ENCODE measurements at regions not wholly inside any gene's neighbourhood (a gene's known extent, or its start where the extent isn't known, plus 50 kb on each side); places are given as distances from the start of the nearest gene placed in this dataset.

DNA sequence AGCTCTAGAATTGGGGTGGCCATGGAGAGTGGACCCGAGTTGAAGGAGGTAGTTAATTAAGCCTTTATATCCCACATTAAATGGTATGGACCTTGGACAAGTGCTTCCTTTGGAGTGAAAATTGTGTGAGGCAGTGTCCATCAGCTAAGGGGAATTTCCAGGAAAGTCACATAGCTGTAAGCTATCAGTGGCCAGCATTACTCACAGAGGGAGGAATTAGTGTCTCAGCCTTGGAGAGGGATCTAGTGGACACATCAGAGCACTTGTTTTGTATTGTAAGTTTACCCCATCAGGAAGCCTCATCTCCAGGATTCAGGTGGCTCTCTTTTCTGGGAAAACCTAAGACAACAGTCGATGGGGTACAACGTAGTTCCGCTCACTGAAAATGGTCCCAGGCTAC, 416.7 kb downstream of the TFEC start:
- TF ChIP-seq CHD1 (IDR thresholded peaks at IDR 0.05; ENCODE audit: low read depth, low read length), result no peak
- TF ChIP-seq MAZ (IDR thresholded peaks at IDR 0.05; ENCODE audit: borderline replicate concordance, low read depth, low read length), result no peak
- TF ChIP-seq MXI1 (IDR thresholded peaks at IDR 0.05; ENCODE audit: borderline replicate concordance, low read depth, low read length), result no peak
- Histone ChIP-seq H3K9ac (ENCODE audit: low read depth, low read length) (no peak overlapping the region), H3K14ac (replicated peaks; ENCODE audit: low read depth, low read length) (no peak overlapping the region), H2AK5ac (ENCODE audit: low read depth, low read length) (no peak overlapping the region), H3K4me2 (ENCODE audit: low read depth, low read length) (no peak overlapping the region), H4K5ac (ENCODE audit: low read depth, low read length) (no peak overlapping the region), H4K20me1 (ENCODE audit: insufficient read depth, low read length) (no peaks in the 10 kb centered on the region), H2BK120ac (ENCODE audit: low read depth, low read length) (no peak overlapping the region), H2AK9ac (replicated peaks; ENCODE audit: low read depth, low read length, poor library complexity) (no peak overlapping the region), H3K4me3 (ENCODE audit: insufficient read depth, low read depth, low read length) (no peak overlapping the region), H3K23ac (ENCODE audit: low read depth, low read length) (no peak overlapping the region), H3K4me1 (ENCODE audit: control insufficient read depth, insufficient read depth, low read length) (peaks cover 4% of the 10 kb centered on the region; the same call in 1 of the 2 replicates), H3K9me1 (ENCODE audit: insufficient read depth, low read length) (peaks cover 2% of the 10 kb centered on the region; the same call in 1 of the 2 replicates), H3K18ac (ENCODE audit: low read depth, low read length) (no peak overlapping the region; the same call in 1 of the 2 replicates), H3K9me3 (ENCODE audit: control insufficient read depth, insufficient read depth, low read length) (no peaks in the 10 kb centered on the region), H3K36me3 (ENCODE audit: control insufficient read depth, insufficient read depth, low read length) (no peaks in the 10 kb centered on the region), H3K56ac (ENCODE audit: extremely low read depth, insufficient read depth, low read length) (no peak overlapping the region), H4K8ac (ENCODE audit: low read depth in 2 of 2, low read length in 2 of 2) (no peak overlapping the region), H3K27ac (ENCODE audit: insufficient read depth, low read length) (no peak overlapping the region), H2AFZ (replicated peaks; ENCODE audit: low read length, poor library complexity) (no peak overlapping the region), H3K79me1 (ENCODE audit: low read depth in 1 of 2, low read length in 2 of 2) (no peaks in the 10 kb centered on the region), H2BK15ac (ENCODE audit: low read depth, low read length) (no peak overlapping the region), H3K4ac (ENCODE audit: low read depth, low read length) (no peak overlapping the region), H2BK5ac (ENCODE audit: low read depth, low read length, poor library complexity, severe bottlenecking) (no peak overlapping the region), H2BK20ac (ENCODE audit: low read depth, low read length) (no peak overlapping the region), H4K91ac (ENCODE audit: insufficient read depth, low read depth, low read length) (no peak overlapping the region), H3K27me3 (ENCODE audit: control insufficient read depth, insufficient read depth, low read length) (no peaks in the 10 kb centered on the region)
- DNase-seq, result peak; percentile 74
- peak; percentile 46; the same call in 1 of the 2 replicates for ATAC-seq (ENCODE audit: low read depth)
- ChIA-PET CTCF (interaction anchor here (1.0 kb wide), 1 partner anchor 317 kb away, joined by 4 read pairs; no protein-coding TSS in a partner anchor), POLR2A (ENCODE audit: unreplicated experiment) (no interaction called here)
- dilution Hi-C loops (cut with HindIII; ENCODE audit: low sequenced_read_pairs, unreplicated experiment), result no loop called here
- WGBS, 2 experiments (ENCODE audit: extremely low coverage in 2 of 2, insufficient read length in 1 of 2), result 100% methylated on average over 1 of the region's 4 CpGs; no CpG with 5 or more reads in 1 of the 2 experiments
- no TSS peak for BruUV-seq (replicated peaks)
- in situ Hi-C loops (cut with MboI; ENCODE audit: low sequenced_read_pairs), result no loop called here
- intact Hi-C loops (cut with micrococcal nuclease), result no loop called here
